A673 (cell line): ENCODE measurements at regions not wholly inside any gene's neighbourhood (a gene's known extent, or its start where the extent isn't known, plus 50 kb on each side); places are given as distances from the start of the nearest gene placed in this dataset.

ENCODE experiments used
- CTCF ChIP-seq: fragments of 300-800, 200-600 bp; sonication (generic); conservative IDR thresholded peaks from 2 replicates; pipeline ENCODE4 v1.5.1; 2017; ENCODE audit warnings: low read depth, mild to moderate bottlenecking, antibody characterized with exemption, low read length, moderate library complexity, mixed read lengths
- EZH2 ChIP-seq: fragments of 200-600 bp; sonication (generic); IDR thresholded peaks from 2 replicates; pipeline ENCODE4 v1.6.1; 2017; ENCODE audit warnings: borderline replicate concordance, low read depth, mild to moderate bottlenecking, mixed read lengths, antibody characterized with exemption, low read length; ENCODE audit not compliant: poor library complexity, severe bottlenecking

DNA sequence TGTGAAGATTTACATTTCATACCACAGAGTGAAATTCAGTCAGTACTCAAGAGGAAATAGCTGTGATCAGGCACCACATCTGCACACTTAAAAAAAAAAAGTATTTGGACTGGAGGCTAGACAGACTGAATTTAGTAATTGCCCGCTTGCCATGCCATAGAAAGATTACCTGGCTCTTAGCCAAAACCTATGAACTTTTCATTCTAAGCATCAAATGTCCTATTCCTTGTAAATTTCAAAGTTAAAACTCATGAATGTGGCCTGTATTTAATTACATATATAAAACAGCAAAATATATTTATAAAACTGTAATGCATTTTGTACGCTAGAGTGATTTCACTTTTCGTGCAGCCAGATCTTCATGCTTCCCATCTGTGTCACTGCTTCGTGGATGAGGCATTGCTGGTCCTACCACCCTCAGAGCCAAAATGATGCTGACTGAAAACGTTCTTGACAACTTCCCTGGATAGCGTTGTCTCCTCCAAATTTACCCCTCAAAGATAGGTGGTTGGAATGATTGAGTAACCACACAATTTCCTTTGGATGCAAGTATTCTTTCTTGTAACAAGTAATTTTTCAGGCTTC lies 447.9 kb upstream of the SGCD start:
- no peak for TF ChIP-seq CTCF
- TF ChIP-seq EZH2, result no peak
